ENCODE measurements at regions not wholly inside any gene's neighbourhood (a gene's known extent, or its start where the extent isn't known, plus 50 kb on each side); places are given as distances from the start of the nearest gene placed in this dataset.

- TF ChIP-seq EZH2phosphoT487 (IDR thresholded peaks at IDR 0.05; ENCODE audit: borderline replicate concordance, low read depth, low read length): no peak
- no peak for TF ChIP-seq CTCF (conservative IDR thresholded peaks at IDR 0.05; ENCODE audit: low read length)
These were observed 1016.8 kb upstream of the ADGRL4 start for GRCh38 chr1:80023358-80023757.
